Testis (tissue), 2 donors: ENCODE measurements at regions not wholly inside any gene's neighbourhood (a gene's known extent, or its start where the extent isn't known, plus 50 kb on each side); places are given as distances from the start of the nearest gene placed in this dataset.

Experiments
- POLR2A ChIP-seq: fragments of 450-650 bp; IDR thresholded peaks from one replicate; pipeline ENCODE4 v1.6.1; 2017; ENCODE audit warnings: antibody characterized with exemption, mild to moderate bottlenecking, moderate library complexity
- TF ChIP-seq, protein P1 (sequence below), 3 experiments: fragments of 450-650 bp in 2 of 3; fragments of 200-600 bp in 1 of 3; sonication (generic) in 1 of 3; IDR thresholded peaks; one replicate each; pipeline ENCODE4 v1.5.1; 2016 to 2019; ENCODE audit warnings: antibody characterized with exemption in 3 of 3, mild to moderate bottlenecking in 2 of 3, moderate library complexity in 1 of 3

DNA sequence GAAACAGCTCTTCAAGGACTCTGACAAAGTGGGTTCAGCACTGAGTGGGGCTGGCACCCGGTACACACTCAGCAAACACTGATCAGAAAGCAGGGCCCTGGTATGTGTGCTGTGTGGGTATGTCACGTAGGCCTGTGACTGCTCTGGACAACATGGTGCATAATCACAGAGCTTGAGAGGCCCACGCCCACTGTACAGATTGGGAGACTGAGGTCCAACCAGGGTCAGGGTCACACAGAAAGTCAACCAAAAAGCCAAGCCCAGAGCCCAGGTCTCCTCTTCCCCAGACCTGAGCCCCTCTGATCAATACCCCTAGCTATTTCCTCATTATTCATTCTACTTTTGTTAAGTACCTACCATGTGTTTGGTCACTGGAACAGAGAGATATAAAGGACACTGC lies 166.1 kb upstream of the LINGO1 start:
- TF ChIP-seq, protein P1, sequence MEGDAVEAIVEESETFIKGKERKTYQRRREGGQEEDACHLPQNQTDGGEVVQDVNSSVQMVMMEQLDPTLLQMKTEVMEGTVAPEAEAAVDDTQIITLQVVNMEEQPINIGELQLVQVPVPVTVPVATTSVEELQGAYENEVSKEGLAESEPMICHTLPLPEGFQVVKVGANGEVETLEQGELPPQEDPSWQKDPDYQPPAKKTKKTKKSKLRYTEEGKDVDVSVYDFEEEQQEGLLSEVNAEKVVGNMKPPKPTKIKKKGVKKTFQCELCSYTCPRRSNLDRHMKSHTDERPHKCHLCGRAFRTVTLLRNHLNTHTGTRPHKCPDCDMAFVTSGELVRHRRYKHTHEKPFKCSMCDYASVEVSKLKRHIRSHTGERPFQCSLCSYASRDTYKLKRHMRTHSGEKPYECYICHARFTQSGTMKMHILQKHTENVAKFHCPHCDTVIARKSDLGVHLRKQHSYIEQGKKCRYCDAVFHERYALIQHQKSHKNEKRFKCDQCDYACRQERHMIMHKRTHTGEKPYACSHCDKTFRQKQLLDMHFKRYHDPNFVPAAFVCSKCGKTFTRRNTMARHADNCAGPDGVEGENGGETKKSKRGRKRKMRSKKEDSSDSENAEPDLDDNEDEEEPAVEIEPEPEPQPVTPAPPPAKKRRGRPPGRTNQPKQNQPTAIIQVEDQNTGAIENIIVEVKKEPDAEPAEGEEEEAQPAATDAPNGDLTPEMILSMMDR (IDR thresholded peaks at IDR 0.05), result no peak
- no peak for TF ChIP-seq POLR2A
